Kidney (tissue), 13 donors: ENCODE measurements at regions not wholly inside any gene's neighbourhood (a gene's known extent, or its start where the extent isn't known, plus 50 kb on each side); places are given as distances from the start of the nearest gene placed in this dataset.

Experiments
- DNase-seq, 5 donors: peaks; one replicate each; pipeline ENCODE4 v3.0.0-alpha.2; 2013 to 2020
- FAIRE-seq: peaks from 2 replicates; lab custom pipeline; 2012; peaks lifted over from hg19 to GRCh38; lab: Jason Lieb, UNC
- H3K27ac ChIP-seq, 2 donors: one replicate each; pipeline ENCODE4 v1.7.0; 2013; ENCODE audit warnings: low read depth in 2 of 2, low read length in 2 of 2, inconsistent platforms in 1 of 2
- H3K27me3 ChIP-seq: one replicate; pipeline ENCODE4 v1.7.1; 2013; ENCODE audit warnings: low read length, inconsistent platforms; ENCODE audit not compliant: control insufficient read depth, insufficient read depth
- H3K36me3 ChIP-seq, 3 donors: one replicate each; pipeline versions ENCODE4 v1.7.0 to v1.7.1; 2013; ENCODE audit warnings: low read length in 3 of 3, control low read depth in 1 of 3, inconsistent platforms in 1 of 3; ENCODE audit not compliant: insufficient read depth in 3 of 3, control insufficient read depth in 2 of 3
- H3K4me1 ChIP-seq, 3 donors: one replicate each; pipeline versions ENCODE4 v1.7.0 to v1.7.1; 2013; ENCODE audit warnings: low read length in 3 of 3, inconsistent platforms in 1 of 3, low read depth in 1 of 3; ENCODE audit not compliant: control insufficient read depth in 2 of 3, insufficient read depth in 2 of 3
- H3K4me3 ChIP-seq, 3 donors: one replicate each; pipeline versions ENCODE4 v1.7.0 to v1.8.1; 2013; ENCODE audit warnings: low read length in 3 of 3, control low read depth in 1 of 3, inconsistent platforms in 1 of 3
- H3K9ac ChIP-seq, 3 donors: one replicate each; pipeline versions ENCODE4 v1.7.0 to v1.7.1; 2013; ENCODE audit warnings: low read length in 3 of 3, control low read depth in 1 of 3, inconsistent platforms in 1 of 3
- H3K9me3 ChIP-seq, 3 donors: one replicate each; pipeline versions ENCODE4 v1.7.0 to v1.7.1; 2013; ENCODE audit warnings: low read length in 3 of 3, control low read depth in 1 of 3, inconsistent platforms in 1 of 3; ENCODE audit not compliant: control insufficient read depth in 2 of 3, insufficient read depth in 1 of 3
- CTCF ChIP-seq: IDR thresholded peaks from 3 replicates; pipeline ENCODE4 v1.5.1; 2012; ENCODE audit warnings: mild to moderate bottlenecking, moderate library complexity, borderline replicate concordance; ENCODE audit not compliant: insufficient read depth; ENCODE audit errors: extremely low read depth
- intact Hi-C: fragments of 100-400 bp; cut with DNase I; formaldehyde crosslinking; loops from one replicate; pipeline ENCODE4 v1.11.1; 2022
- donor health status: control.
- donor health status: control.
- donor health status: control.
- donor health status: control.
- donor health status: control.
- donor health status: DM: yes; HTN: yes; CAD: no.
- donor health status: Normal renal cell carcinoma (clear cell type).

GRCh38 chr13:106352850-106353249 is 182.6 kb downstream of the EFNB2 start:
- FAIRE-seq: no peak
- Histone ChIP-seq H3K27ac (no peak overlapping the region), H3K9ac (no peak overlapping the region), H3K4me3 (no peak overlapping the region), H3K4me1 (no peaks in the 10 kb centered on the region), H3K27me3 (peaks cover 4% of the 10 kb centered on the region), H3K36me3 (no peaks in the 10 kb centered on the region), H3K9me3 (no peaks in the 10 kb centered on the region)
- no peak for DNase-seq
- intact Hi-C loops: no loop called here
- no peak for TF ChIP-seq CTCF

- FAIRE-seq: no peak
- Histone ChIP-seq H3K9ac (no peak overlapping the region), H3K9me3 (no peaks in the 10 kb centered on the region), H3K27me3 (peaks cover 4% of the 10 kb centered on the region), H3K36me3 (no peaks in the 10 kb centered on the region), H3K4me1 (no peaks in the 10 kb centered on the region), H3K4me3 (no peak overlapping the region), H3K27ac (no peak overlapping the region)
- DNase-seq: peak in 3 of 5 donors; percentile 23 to 53 (median 52)
- TF ChIP-seq CTCF: no peak
- intact Hi-C loops: no loop called here
Measured at GRCh38 chr13:106351251-106351650, 184.2 kb downstream of the EFNB2 start.

DNA sequence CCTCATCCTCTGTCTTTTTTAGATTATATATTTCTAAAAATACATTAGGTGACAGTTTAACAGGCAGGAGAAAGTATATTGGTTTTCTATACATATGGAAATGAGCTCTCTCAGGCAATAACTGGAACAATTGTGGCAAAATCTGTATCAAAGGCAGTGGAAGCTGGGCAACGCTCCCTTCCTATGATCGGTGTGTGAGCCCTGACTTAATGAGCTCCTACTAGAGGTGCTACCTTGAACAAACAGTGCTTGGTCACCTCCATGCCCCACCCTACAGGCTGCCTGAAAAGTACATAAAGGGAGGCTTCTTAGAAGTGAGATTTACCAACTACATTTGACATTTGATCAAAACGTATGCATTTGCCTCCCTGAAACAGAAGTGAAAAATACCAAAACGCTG is 185.3 kb downstream of the EFNB2 start:
- peaks cover 4% of the 10 kb centered on the region for H3K27me3 ChIP-seq
- no peaks in the 10 kb centered on the region for H3K4me1 ChIP-seq
- H3K36me3 ChIP-seq: no peaks in the 10 kb centered on the region
- intact Hi-C loops: no loop called here
- FAIRE-seq: no peak
- DNase-seq: peak in 2 of 5 donors; percentile 29 to 30
- H3K4me3 ChIP-seq: no peak overlapping the region
- H3K9ac ChIP-seq: no peak overlapping the region
- TF ChIP-seq CTCF: no peak
- no peaks in the 10 kb centered on the region for H3K9me3 ChIP-seq
- H3K27ac ChIP-seq: no peak overlapping the region
